ENCODE measurements at regions not wholly inside any gene's neighbourhood (a gene's known extent, or its start where the extent isn't known, plus 50 kb on each side); places are given as distances from the start of the nearest gene placed in this dataset.

- H3K4me3 ChIP-seq (ENCODE audit: low read depth, low read length), result no peak overlapping the region
- in situ Hi-C loops (cut with HindIII; ENCODE audit: low sequenced_read_pairs), result no loop called here
- TF ChIP-seq CTCF (IDR thresholded peaks at IDR 0.05; ENCODE audit: low read depth, low read length), result no peak
- DNase-seq (ENCODE audit: low read depth, low spot score), result no peak
Observed at GRCh38 chr6:115706981-115707380, 353.7 kb downstream of the FRK start.

GRCh38 chr6:115706324-115706723 is 354.4 kb downstream of the FRK start:
- no peak for TF ChIP-seq CTCF (IDR thresholded peaks at IDR 0.05; ENCODE audit: low read depth, low read length)
- no peak for DNase-seq (ENCODE audit: low read depth, low spot score)
- H3K4me3 ChIP-seq (ENCODE audit: low read depth, low read length), result no peak overlapping the region
- in situ Hi-C loops (cut with HindIII; ENCODE audit: low sequenced_read_pairs), result no loop called here

- no peak for DNase-seq (ENCODE audit: low read depth, low spot score)
- in situ Hi-C loops (cut with HindIII; ENCODE audit: low sequenced_read_pairs), result no loop called here
- no peak overlapping the region for H3K4me3 ChIP-seq (ENCODE audit: low read depth, low read length)
- TF ChIP-seq CTCF (IDR thresholded peaks at IDR 0.05; ENCODE audit: low read depth, low read length), result no peak
Observed at GRCh38 chr6:115704028-115704427, 356.7 kb downstream of the FRK start.

GRCh38 chr6:115691433-115691832 is 369.3 kb downstream of the FRK start:
- in situ Hi-C loops (cut with HindIII; ENCODE audit: low sequenced_read_pairs), result no loop called here
- DNase-seq (ENCODE audit: low read depth, low spot score), result no peak
- no peak for TF ChIP-seq CTCF (IDR thresholded peaks at IDR 0.05; ENCODE audit: low read depth, low read length)
- no peak overlapping the region for H3K4me3 ChIP-seq (ENCODE audit: low read depth, low read length)

- no peak for TF ChIP-seq CTCF (IDR thresholded peaks at IDR 0.05; ENCODE audit: low read depth, low read length)
- no peak for DNase-seq (ENCODE audit: low read depth, low spot score)
- in situ Hi-C loops (cut with HindIII; ENCODE audit: low sequenced_read_pairs), result no loop called here
- H3K4me3 ChIP-seq (ENCODE audit: low read depth, low read length), result no peak overlapping the region
Observed at GRCh38 chr6:115690854-115691253, 369.8 kb downstream of the FRK start.

- DNase-seq (ENCODE audit: low read depth, low spot score), result no peak
- no peak overlapping the region for H3K4me3 ChIP-seq (ENCODE audit: low read depth, low read length)
- in situ Hi-C loops (cut with HindIII; ENCODE audit: low sequenced_read_pairs), result no loop called here
- no peak for TF ChIP-seq CTCF (IDR thresholded peaks at IDR 0.05; ENCODE audit: low read depth, low read length)
Observed at GRCh38 chr6:115681978-115682775, 378.5 kb downstream of the FRK start.

All from astrocyte of the spinal cord (primary cell).